Cardiac fibroblast (primary cell): ENCODE measurements at regions not wholly inside any gene's neighbourhood (a gene's known extent, or its start where the extent isn't known, plus 50 kb on each side); places are given as distances from the start of the nearest gene placed in this dataset.

Experiments used
- DNase-seq, 2 donors: peaks; one replicate each; pipeline versions ENCODE4 v3.0.0 to v3.0.0-alpha.2; 2010; ENCODE audit warnings: low read depth in 2 of 2
- H3K4me3 ChIP-seq, 2 donors: replicated peaks in 1 of 2; 1 replicate in 1 of 2; 2 replicates in 1 of 2; pipeline ENCODE4 v1.5.1; 2011; ENCODE audit warnings: low read depth in 2 of 2, low read length in 2 of 2, mild to moderate bottlenecking in 2 of 2, moderate library complexity in 1 of 2
- TF ChIP-seq, protein P1 (sequence below): IDR thresholded peaks from one replicate; pipeline ENCODE4 v1.5.1; 2011; ENCODE audit warnings: low read depth, mild to moderate bottlenecking, low read length, inconsistent platforms

DNA sequence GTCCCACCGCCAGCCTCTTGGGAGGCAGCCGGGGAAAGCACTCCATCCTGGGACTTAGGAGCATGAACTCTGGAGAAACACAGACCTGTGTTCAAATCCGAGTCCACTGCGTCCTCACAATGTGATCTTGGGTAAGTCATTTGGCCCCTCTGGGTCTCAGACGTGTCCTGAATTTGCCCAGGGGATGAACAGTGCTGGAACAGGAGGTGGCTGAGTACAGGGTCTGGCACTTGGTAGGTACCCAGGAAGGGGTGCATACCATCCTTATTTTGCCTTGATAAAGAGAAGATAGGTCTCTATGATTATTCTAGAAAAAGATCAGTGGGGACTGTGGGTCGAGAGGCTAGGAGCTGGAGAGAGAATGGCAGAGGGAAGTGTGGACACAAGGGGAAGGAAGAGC lies 135.7 kb downstream of the FGF18 start:
- H3K4me3 ChIP-seq = no peak overlapping the region
- no peak for DNase-seq
- TF ChIP-seq, protein P1, sequence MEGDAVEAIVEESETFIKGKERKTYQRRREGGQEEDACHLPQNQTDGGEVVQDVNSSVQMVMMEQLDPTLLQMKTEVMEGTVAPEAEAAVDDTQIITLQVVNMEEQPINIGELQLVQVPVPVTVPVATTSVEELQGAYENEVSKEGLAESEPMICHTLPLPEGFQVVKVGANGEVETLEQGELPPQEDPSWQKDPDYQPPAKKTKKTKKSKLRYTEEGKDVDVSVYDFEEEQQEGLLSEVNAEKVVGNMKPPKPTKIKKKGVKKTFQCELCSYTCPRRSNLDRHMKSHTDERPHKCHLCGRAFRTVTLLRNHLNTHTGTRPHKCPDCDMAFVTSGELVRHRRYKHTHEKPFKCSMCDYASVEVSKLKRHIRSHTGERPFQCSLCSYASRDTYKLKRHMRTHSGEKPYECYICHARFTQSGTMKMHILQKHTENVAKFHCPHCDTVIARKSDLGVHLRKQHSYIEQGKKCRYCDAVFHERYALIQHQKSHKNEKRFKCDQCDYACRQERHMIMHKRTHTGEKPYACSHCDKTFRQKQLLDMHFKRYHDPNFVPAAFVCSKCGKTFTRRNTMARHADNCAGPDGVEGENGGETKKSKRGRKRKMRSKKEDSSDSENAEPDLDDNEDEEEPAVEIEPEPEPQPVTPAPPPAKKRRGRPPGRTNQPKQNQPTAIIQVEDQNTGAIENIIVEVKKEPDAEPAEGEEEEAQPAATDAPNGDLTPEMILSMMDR = no peak

DNA sequence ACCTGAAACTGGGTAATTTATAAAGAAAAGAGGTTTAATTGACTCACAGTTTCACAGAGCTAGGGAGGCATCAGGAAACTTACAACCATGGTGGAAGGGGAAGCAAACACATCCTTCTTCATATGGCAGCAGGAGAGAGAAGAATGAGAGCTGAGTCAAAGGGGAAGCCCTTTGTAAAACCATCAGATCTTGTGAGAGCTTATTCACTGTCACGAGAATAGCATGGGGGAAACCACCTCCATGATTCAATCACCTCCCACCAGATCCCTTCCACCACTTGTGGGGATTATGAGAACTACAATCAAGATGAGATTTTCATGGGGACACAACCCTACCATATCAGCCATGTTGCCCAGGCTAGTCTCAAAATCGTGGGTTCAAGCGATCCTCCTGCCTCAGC lies 143.4 kb downstream of the FGF18 start:
- no peak overlapping the region for H3K4me3 ChIP-seq
- peak in 1 of 2 donors; percentile 36 for DNase-seq
- TF ChIP-seq, protein P1 = no peak

DNA sequence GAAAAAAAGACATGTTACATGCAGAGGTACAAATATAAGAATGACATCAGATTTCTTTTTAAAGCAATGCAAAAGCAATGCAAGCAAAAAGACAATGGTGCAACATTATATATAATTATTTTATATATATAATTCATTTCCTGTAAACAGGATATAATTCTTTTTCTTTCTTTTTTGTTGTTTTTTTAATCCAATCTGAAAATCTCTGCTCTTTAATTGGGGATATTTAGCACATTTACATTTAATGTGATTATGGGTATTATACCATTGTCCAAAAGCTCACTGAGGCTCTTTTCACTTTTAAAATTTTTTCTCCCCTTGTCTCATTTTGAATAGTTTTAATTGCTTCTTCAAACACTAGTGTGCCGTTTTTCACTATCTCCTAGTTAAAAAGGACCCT lies 148.9 kb downstream of the FGF18 start:
- no peak overlapping the region for H3K4me3 ChIP-seq
- TF ChIP-seq, protein P1 = no peak
- no peak for DNase-seq

DNA sequence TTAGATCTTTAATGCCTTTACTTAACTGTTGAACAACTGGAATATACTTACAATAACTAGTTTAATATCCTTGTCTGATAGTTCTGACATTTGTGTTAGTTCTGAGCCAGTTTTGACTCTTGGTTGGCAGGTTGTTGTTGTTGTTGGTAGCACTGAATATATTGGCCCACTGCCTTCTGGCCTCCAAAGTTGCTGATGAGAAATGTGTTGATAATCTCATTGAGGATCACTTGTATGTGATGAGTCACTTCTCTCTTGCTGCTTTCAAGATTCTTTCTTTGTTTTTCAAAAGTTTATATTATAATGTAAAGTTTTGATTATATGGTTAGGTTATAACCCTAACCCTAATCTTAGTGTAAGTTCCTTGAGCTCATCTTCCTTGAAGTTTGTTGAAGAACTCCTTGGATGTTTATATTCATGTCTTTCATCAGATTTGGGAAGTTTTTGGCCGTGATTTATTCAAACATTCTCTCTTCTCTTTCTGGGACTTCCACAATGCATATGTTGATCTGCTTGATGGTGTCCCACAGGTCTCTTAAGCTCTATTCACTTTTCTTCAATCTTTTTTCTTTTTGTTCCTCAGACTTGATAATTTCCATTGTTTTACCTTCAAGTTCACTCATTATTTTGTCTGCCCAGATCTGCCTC lies 149.7 kb downstream of the FGF18 start:
- TF ChIP-seq, protein P1 = no peak
- no peak for DNase-seq

DNA sequence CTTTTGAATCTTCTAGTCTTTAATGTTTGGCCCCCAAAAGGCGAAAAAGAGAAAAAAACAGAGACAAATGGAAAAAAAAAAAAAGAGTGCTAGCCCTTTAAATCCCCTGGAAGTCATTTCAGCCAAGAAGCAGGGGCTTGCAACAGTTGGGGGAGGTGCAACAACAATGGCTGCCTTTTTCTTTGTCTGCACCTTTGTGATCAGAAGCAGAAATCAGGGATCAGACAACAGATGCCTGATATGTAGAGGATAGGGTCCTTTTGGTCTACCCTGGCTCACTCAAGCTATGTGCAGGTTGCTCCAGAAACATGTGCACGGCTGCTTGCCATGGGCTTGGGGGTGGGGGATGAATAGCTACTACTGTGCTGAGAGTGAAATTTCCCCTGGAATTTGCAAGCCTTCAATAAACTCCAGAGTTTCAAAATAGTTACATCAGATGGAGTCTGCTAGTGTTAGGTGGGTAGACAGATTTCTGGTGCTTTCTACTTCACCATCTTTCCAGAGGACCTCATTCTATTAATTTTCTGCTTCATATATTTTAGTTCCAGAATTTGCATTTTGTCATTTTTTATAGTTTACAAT lies 150.9 kb downstream of the FGF18 start:
- TF ChIP-seq, protein P1 = no peak
- no peak overlapping the region for H3K4me3 ChIP-seq
- no peak for DNase-seq

More for the DNA sequence above, 149.7 kb downstream of the FGF18 start:
- no peak overlapping the region for H3K4me3 ChIP-seq

DNA sequence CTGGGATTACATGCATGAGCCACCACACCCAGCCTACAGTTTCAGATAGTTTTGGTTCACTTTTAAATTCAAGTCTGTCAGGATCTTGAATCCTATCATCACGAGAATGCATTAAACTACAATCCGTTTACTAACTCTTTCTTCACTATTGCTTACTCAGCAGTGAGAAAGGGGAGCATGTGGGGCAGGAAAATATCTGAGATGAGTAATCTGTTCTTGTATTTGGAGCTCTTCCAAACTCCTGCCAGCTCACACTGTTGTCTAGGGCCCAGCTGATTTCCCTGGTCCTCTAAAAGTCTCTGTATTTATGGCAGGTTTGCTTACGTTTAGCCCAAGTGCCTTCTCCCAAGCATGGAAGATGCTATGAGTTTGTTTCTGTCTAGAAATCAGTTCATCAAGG lies 152.2 kb downstream of the FGF18 start:
- no peak overlapping the region for H3K4me3 ChIP-seq
- TF ChIP-seq, protein P1 = no peak
- peak; percentile 57 to 68 for DNase-seq
